ENCODE measurements at regions not wholly inside any gene's neighbourhood (a gene's known extent, or its start where the extent isn't known, plus 50 kb on each side); places are given as distances from the start of the nearest gene placed in this dataset.

GRCh38 chr4:108384544-108384943, 215.8 kb upstream of the LEF1 start:
- no peak for TF ChIP-seq GATA2 (IDR thresholded peaks at IDR 0.05; ENCODE audit: low read depth, low read length)
- no peak for TF ChIP-seq GATA3 (IDR thresholded peaks at IDR 0.05; ENCODE audit: low read depth, low read length)

Data from SH-SY5Y (cell line).